GM12891 (cell line): ENCODE measurements at regions not wholly inside any gene's neighbourhood (a gene's known extent, or its start where the extent isn't known, plus 50 kb on each side); places are given as distances from the start of the nearest gene placed in this dataset.

Experiments
- POLR2A ChIP-seq: IDR thresholded peaks from 2 replicates; pipeline ENCODE4 v1.6.1; 2011; ENCODE audit warnings: low read depth, low read length, control low read depth
- POLR2AphosphoS5 ChIP-seq: IDR thresholded peaks from 2 replicates; pipeline ENCODE4 v1.6.1; 2011; ENCODE audit warnings: low read depth, low read length, control low read depth
- POU2F2 ChIP-seq: IDR thresholded peaks from 2 replicates; pipeline ENCODE4 v1.6.1; 2011; ENCODE audit warnings: low read depth, mild to moderate bottlenecking, control low read depth, low read length, moderate library complexity
- SPI1 ChIP-seq: IDR thresholded peaks from 2 replicates; pipeline ENCODE4 v1.6.1; 2011; ENCODE audit warnings: low read depth, low read length, control low read depth
- TAF1 ChIP-seq: IDR thresholded peaks from 2 replicates; pipeline ENCODE4 v1.6.1; 2011; ENCODE audit warnings: low read depth, low read length, control low read depth

DNA sequence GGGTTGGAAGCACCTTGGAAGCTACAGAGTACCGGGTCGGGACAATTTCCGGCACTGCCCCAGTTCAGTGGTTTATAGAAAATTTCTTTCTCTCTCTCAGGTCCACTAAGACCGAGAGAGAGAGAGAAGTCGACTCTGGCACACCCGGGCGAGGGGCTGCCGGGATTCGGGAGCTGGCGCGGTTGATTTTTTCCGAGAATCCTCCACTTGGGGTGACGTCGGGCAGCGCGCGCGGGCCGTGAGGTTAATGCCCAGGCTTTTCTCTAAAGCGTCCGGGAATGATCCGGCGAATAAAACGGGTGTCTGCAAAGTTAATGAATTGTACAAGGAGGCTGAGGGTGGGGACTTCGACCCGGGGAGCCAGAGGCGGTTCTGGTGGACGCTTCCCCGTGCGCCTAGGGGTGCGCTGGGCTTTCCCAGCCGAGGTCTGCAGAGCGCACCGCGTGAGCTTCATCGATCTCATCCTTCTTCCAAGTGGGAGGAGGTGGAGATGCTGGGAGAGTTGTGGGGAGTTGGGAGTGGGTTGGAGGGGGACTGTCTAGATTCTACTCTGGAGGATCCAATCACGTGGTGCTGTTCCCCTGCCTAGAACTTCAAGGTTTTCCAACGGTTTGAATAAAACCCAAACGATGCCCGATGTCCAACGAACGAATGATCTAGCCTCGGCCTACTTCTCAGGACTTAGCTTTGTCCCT, 51.9 kb upstream of the TBX3 start:
- TF ChIP-seq SPI1 (no peak), POLR2A (no peak), TAF1 (no peak), POLR2AphosphoS5 (no peak), POU2F2 (no peak)
